ENCODE measurements at regions not wholly inside any gene's neighbourhood (a gene's known extent, or its start where the extent isn't known, plus 50 kb on each side); places are given as distances from the start of the nearest gene placed in this dataset.

- H3K9ac ChIP-seq (replicated peaks; ENCODE audit: extremely low read depth, insufficient read depth, low read length), result no peak overlapping the region
- intact Hi-C loops (cut with micrococcal nuclease), result no loop called here
- no peaks in the 10 kb centered on the region for H3K79me2 ChIP-seq (ENCODE audit: control insufficient read depth, insufficient read depth, low read length)
- CTCF ChIA-PET, result no interaction called here
- POLR2A ChIA-PET, result no interaction called here
- dilution Hi-C loops (cut with MboI; ENCODE audit: extremely low pct_ligation_motif_present, low sequenced_read_pairs), result no loop called here
- H3K9me1 ChIP-seq (replicated peaks; ENCODE audit: control insufficient read depth, extremely low read depth, insufficient read depth, low read length), result no peaks in the 10 kb centered on the region
- no peaks in the 10 kb centered on the region for H3K9me3 ChIP-seq (replicated peaks; ENCODE audit: control insufficient read depth, insufficient read depth, low read length)
- H3K4me1 ChIP-seq (ENCODE audit: control insufficient read depth, extremely low read depth, insufficient read depth, low read length), result no peaks in the 10 kb centered on the region
- no peak overlapping the region for H3K4me2 ChIP-seq (ENCODE audit: insufficient read depth, low read length)
- H3K36me3 ChIP-seq (ENCODE audit: control insufficient read depth in 2 of 2, extremely low read depth in 1 of 2, insufficient read depth in 2 of 2, low read length in 2 of 2), result no peaks in the 10 kb centered on the region
- no peak overlapping the region for H3K27ac ChIP-seq (ENCODE audit: insufficient read depth, low read depth, low read length)
- TF ChIP-seq FOS (IDR thresholded peaks at IDR 0.05; ENCODE audit: borderline replicate concordance, insufficient read depth, low read length) (no peak), POLR2A (IDR thresholded peaks at IDR 0.05; ENCODE audit: low read depth, low read length) (no peak), EZH2 (IDR thresholded peaks at IDR 0.05; ENCODE audit: borderline replicate concordance, low read depth, low read length, severe bottlenecking) (no peak), MYC (IDR thresholded peaks at IDR 0.05; ENCODE audit: low read depth, low read length) (no peak), POLR2AphosphoS5 (IDR thresholded peaks at IDR 0.05; ENCODE audit: insufficient read depth, low read depth, low read length) (no peak), JUN (IDR thresholded peaks at IDR 0.05; ENCODE audit: borderline replicate concordance, insufficient read depth, insufficient read length, low read depth) (no peak), GATA2 (IDR thresholded peaks at IDR 0.05; ENCODE audit: insufficient read depth, insufficient read length, low read depth, low read length) (no peak)
- TF ChIP-seq, protein P1, sequence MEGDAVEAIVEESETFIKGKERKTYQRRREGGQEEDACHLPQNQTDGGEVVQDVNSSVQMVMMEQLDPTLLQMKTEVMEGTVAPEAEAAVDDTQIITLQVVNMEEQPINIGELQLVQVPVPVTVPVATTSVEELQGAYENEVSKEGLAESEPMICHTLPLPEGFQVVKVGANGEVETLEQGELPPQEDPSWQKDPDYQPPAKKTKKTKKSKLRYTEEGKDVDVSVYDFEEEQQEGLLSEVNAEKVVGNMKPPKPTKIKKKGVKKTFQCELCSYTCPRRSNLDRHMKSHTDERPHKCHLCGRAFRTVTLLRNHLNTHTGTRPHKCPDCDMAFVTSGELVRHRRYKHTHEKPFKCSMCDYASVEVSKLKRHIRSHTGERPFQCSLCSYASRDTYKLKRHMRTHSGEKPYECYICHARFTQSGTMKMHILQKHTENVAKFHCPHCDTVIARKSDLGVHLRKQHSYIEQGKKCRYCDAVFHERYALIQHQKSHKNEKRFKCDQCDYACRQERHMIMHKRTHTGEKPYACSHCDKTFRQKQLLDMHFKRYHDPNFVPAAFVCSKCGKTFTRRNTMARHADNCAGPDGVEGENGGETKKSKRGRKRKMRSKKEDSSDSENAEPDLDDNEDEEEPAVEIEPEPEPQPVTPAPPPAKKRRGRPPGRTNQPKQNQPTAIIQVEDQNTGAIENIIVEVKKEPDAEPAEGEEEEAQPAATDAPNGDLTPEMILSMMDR (IDR thresholded peaks at IDR 0.05; ENCODE audit: extremely low read depth in 1 of 2, insufficient read depth in 1 of 2, low read depth in 1 of 2, low read length in 2 of 2), result no peak
- TF ChIP-seq, protein P2, sequence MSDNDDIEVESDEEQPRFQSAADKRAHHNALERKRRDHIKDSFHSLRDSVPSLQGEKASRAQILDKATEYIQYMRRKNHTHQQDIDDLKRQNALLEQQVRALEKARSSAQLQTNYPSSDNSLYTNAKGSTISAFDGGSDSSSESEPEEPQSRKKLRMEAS (IDR thresholded peaks at IDR 0.05; ENCODE audit: insufficient read depth, insufficient read length), result no peak
- no peak overlapping the region for H3K4me3 ChIP-seq (replicated peaks in 1 of 3; ENCODE audit: insufficient read depth in 1 of 3, low read depth in 1 of 3, low read length in 3 of 3)
- no peak for FAIRE-seq
- H3K27me3 ChIP-seq (ENCODE audit: control insufficient read depth in 2 of 2, insufficient read depth in 2 of 2, low read length in 2 of 2), result no peaks in the 10 kb centered on the region
- no peak overlapping the region for H2AFZ ChIP-seq (ENCODE audit: low read depth, low read length)
- BruUV-seq (replicated peaks), result no TSS peak
- H4K20me1 ChIP-seq (replicated peaks; ENCODE audit: control insufficient read depth, extremely low read depth, insufficient read depth, low read length), result no peaks in the 10 kb centered on the region
- no peak for DNase-seq (ENCODE audit: low read depth, low spot score)
Measured at GRCh38 chrX:23612846-23613245, 54.4 kb upstream of the PRDX4 start.

Data from endothelial cell of umbilical vein (primary cell).